GM19328 (cell line): ENCODE measurements at regions not wholly inside any gene's neighbourhood (a gene's known extent, or its start where the extent isn't known, plus 50 kb on each side); places are given as distances from the start of the nearest gene placed in this dataset.
"Not testable (repeated sequence)": the region's sequence is repeated elsewhere in the genome, so short reads cannot be mapped to it uniquely, and the experiment has no call there.

Experiments used
- ATAC-seq: cut with Tn5 transposase; IDR thresholded peaks from one replicate; pipeline ENCODE4 v1.9.1; 2021; ENCODE audit warnings: mild to moderate bottlenecking, moderate library complexity; ENCODE audit not compliant: unreplicated experiment

DNA sequence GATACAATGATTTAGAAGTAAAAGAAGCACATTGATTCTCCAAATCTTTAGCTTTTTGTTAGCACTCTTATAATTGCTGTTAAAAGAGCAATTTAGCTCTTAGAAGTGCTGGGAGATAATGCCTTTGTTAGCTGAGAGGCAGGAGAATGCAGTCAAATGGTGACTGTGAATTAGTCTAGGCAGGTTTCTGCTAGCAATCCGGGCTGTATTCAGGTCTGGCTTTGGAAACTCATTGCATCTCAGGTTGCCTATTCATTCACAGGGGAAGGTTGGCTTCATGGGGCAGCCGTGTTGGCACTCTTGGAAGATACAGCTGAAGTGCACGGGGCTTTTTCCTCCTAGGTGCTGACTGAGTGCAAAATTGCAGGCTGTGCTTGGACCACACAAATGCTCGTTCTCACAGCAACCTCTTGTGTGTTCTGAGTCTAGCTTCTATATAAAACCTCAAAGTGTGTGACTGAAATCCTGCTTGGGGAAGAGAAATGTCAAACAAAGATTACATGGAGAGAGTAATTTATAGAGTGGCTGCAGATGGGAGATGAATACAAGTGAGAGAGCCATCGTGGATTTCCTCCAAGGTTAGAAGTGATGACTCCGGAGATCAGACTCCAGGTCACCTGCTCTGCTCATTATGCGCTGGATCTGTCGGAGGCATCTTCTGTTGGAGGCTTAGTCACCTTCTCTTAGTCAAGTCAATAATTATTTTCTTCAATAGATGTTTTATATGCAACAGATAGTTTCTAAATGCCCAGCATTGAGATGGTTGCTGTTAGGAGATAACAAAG, 167.8 kb downstream of the PMAIP1 start:
- ATAC-seq: no peak

DNA sequence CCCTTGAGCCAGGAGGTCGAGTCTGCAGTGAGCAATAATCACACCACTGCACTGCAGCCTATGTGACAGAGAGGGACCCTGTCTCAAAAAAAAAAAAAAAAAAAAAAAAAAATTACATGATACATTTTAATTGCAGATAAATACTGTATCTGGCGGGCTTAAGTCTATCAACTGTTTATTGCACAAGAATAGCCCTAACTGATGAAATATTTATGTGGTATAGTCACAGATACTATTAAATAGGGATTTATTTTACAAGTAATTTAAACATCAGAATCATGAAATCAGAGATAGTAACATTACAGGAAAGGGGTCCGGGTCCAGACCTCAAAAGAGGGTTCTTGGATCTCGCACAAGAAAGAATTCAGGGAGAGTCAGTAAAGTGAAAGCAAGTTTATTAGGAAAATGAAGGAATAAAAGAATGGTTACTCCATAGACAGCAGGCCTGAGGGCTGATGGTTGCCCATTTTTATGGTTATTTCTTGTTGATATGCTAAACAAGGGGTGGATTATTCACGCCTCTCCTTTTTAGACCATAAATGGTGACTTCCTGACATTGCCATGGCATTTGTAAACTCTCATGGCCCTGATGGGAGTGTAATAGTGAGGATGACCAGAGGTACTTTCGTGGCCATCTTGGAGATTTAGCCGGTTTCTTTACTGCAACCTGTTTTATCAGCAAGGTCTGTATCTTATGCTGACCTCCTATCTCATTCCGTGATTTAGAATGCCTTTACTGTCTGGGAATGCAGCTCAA, 166.6 kb downstream of the PMAIP1 start:
- ATAC-seq: no peak

GRCh38 chr18:60064271-60064670, 164.5 kb downstream of the PMAIP1 start:
- no peak for ATAC-seq

DNA sequence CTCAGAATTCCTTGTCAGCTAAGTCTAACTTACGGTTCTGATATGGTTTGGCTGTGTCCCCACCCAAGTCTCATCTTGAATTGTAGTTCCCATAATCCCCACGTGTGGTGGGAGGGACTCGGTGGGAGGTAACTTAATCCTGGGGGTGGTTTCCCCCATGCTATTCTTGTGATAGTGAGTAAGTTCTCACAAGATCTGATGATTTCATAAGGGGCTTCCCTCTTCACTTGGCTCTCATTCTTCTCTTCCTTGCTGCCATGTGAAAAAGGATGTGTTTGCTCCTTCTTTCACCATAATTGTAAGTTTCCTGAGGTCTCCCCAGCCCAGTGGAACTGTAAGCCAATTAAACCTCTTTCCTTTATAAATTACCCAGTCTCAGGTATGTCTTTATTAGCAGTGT, 163.0 kb downstream of the PMAIP1 start:
- not testable (repeated sequence) for ATAC-seq

GRCh38 chr18:60062396-60062795, 162.6 kb downstream of the PMAIP1 start:
- ATAC-seq: no peak

DNA sequence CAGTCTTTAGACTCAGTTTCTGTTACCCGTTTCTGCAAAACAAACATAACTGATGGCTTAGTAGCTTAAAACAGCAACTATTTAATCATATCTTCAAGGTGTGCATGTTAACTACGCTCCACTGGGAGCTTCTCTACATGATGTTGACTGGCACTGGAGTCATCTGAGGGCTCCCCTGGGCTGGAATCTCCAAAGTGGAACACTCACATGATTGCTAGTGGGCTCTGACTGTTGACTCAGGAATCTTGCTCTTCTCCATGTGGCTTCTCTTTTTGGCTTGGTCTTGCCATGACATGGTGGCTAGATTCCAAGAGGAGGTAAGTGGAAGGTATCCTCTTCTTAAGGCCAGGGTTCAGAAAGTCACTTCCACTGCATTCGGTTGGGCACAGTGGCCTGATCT, 160.8 kb downstream of the PMAIP1 start:
- ATAC-seq: no peak

- ATAC-seq: no peak
These were observed 160.2 kb downstream of the PMAIP1 start for GRCh38 chr18:60060026-60060425.

- no peak for ATAC-seq
These were observed 159.4 kb downstream of the PMAIP1 start for GRCh38 chr18:60059216-60059615.

- ATAC-seq: no peak
These were observed 154.0 kb downstream of the PMAIP1 start for GRCh38 chr18:60053747-60054304.

- ATAC-seq: no peak
These were observed 151.0 kb downstream of the PMAIP1 start for GRCh38 chr18:60050821-60051220.

- ATAC-seq: no peak
These were observed 149.4 kb downstream of the PMAIP1 start for GRCh38 chr18:60049172-60049571.

DNA sequence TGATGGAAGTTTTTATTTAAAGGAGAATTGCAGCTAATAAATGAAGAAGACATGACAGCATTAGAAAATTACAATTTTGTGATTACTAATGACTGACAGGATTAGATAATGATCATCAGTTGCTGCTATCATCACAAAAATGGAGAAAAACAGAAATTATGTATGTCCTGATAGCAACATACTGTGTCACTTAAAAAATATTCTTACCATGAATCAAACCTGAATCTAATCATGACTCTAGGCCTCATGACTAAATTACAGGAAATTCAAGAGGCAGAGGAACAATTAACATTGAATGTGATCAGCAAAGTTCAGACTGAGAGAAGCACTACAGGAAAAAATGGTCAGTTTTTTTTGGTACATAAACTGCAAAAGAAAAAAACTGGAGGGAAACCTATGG, 147.8 kb downstream of the PMAIP1 start:
- no peak for ATAC-seq

DNA sequence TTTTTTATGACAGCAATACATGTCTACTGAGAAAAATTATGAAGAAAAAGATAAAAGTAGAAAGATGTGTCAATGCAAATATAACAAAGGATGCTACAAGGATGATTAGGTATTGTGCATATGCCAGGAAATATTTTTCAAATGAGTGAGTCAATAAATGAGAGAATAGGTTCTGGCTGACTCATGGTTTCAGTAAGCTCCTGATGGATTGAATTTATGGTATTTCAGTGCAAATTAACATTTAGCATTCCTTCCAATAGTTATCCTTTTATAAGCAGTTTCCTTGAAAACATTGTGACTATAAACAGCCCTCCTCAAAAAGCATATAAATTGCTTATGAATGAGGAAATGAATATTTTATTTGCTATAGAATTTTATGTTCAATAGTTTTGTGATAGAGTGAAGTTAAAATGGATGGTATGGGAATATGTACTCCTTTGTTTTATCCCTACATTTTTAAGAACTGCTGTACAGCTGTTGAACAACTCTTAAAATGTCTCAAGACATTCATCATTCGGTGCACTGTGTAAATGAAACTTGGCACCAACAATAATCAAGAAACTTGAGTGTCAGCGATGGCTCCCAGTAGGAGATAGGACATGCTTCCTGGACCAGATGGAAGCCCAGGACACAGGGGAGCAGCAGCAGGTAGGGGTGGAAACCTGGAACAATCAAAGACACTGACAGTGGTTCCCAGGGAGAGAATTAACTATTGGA, 144.7 kb downstream of the PMAIP1 start:
- no peak for ATAC-seq

- ATAC-seq: no peak
These were observed 141.2 kb downstream of the PMAIP1 start for GRCh38 chr18:60040971-60041370.

DNA sequence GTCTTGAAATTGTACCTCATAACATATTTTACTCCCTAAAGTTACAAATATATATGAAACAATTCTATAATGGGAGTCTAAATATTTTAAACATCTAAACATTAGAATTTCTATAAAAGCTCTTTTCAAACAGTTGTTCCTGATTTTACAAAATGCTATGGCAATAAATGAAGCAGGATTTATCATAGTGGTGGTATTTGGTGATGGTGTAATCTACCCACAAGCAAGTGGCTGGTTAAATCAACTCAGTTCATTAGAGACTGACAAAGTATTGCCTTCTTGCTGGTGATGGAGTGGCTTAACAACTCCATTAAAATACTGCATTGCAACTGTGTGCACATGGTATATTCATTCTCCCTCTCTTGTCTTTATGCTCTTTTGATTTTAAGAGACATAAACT, 138.9 kb downstream of the PMAIP1 start:
- ATAC-seq: no peak

DNA sequence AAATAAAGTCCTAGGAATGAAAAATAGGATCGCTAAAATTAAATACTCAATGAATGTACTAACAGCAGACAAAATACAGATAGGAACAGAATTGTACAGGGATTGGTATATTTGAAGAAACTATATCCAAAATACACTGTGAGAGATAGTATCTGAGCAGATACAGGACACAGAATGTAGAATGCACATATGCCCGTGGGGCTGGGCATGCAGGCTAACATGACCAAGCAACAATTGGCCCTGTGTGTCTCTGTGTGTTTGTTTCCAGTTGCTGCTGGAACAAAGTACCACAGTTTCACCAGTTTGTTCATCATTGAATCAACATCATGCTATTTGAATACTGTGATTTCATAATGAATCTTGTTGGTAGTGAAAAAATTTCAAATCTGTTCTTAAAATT, 127.6 kb downstream of the PMAIP1 start:
- no peak for ATAC-seq

GRCh38 chr18:60024857-60025256, 125.1 kb downstream of the PMAIP1 start:
- ATAC-seq: no peak

DNA sequence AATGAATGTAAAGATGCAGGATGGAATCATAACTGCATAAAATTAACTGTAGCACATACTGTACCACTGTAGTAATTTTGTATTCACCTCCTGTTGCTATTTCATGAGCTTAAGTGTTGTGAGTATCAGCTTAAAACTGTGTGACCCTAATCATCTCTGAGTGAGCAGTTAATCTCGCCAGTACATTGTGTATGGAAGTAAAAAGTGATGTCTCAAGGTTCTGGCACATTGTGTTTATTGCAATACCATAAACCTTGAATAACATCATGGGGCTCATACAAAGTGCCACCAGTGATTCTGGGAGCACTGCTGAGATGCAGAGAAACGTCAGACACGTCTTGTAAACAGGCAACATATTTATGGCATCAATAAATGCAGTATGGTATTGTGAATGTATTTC, 124.5 kb downstream of the PMAIP1 start:
- no peak for ATAC-seq

- ATAC-seq: no peak
These were observed 123.0 kb downstream of the PMAIP1 start for GRCh38 chr18:60022671-60023276.

DNA sequence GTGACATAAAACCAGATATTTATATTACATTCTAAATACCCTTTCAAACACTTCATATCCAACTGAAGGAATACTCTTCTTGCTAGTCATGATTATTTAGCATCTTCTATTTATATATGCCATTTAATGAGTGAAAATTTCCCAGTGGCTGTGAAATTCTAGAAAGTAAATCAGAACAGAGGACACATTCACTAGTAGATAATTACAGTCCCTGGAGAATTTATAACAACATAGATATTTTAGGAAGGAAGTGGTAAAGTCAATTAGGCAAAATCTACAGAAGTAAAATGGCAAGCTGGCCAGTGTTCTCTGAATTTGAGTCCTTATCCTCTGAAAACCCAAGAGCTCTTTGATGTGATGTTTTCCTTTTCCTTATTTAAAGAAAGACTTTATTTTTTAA, 121.8 kb downstream of the PMAIP1 start:
- ATAC-seq: no peak
